GM21447 (cell line): ENCODE measurements at regions not wholly inside any gene's neighbourhood (a gene's known extent, or its start where the extent isn't known, plus 50 kb on each side); places are given as distances from the start of the nearest gene placed in this dataset.

Source experiments
- ATAC-seq: cut with Tn5 transposase; IDR thresholded peaks from one replicate; pipeline ENCODE4 v1.9.1; 2021; ENCODE audit not compliant: unreplicated experiment

- no peak for ATAC-seq
Observed at GRCh38 chr20:51269671-51270070, 246.8 kb upstream of the KCNG1 start.

GRCh38 chr20:51267679-51268078 is 244.8 kb upstream of the KCNG1 start:
- ATAC-seq = no peak

GRCh38 chr20:51266353-51266752 is 243.4 kb upstream of the KCNG1 start:
- ATAC-seq = no peak

- no peak for ATAC-seq
Observed at GRCh38 chr20:51265361-51265760, 242.5 kb upstream of the KCNG1 start.

GRCh38 chr20:51262240-51262639 is 239.3 kb upstream of the KCNG1 start:
- ATAC-seq = no peak

GRCh38 chr20:51259455-51259854 is 236.5 kb upstream of the KCNG1 start:
- no peak for ATAC-seq

- no peak for ATAC-seq
Observed at GRCh38 chr20:51258582-51259165, 235.8 kb upstream of the KCNG1 start.

GRCh38 chr20:51255417-51255816 is 232.5 kb upstream of the KCNG1 start:
- no peak for ATAC-seq

- no peak for ATAC-seq
Observed at GRCh38 chr20:51253280-51253679, 230.4 kb upstream of the KCNG1 start.

- ATAC-seq = no peak
Observed at GRCh38 chr20:51249781-51250180, 226.9 kb upstream of the KCNG1 start.

- no peak for ATAC-seq
Observed at GRCh38 chr20:51249215-51249614, 226.3 kb upstream of the KCNG1 start.

GRCh38 chr20:51244466-51244865 is 221.6 kb upstream of the KCNG1 start:
- no peak for ATAC-seq

- ATAC-seq = no peak
Observed at GRCh38 chr20:51238675-51239305, 215.9 kb upstream of the KCNG1 start.

- ATAC-seq = no peak
Observed at GRCh38 chr20:51237791-51238190, 214.9 kb upstream of the KCNG1 start.

GRCh38 chr20:51237278-51237677 is 214.4 kb upstream of the KCNG1 start:
- no peak for ATAC-seq

GRCh38 chr20:51236421-51236820 is 213.5 kb upstream of the KCNG1 start:
- no peak for ATAC-seq

- ATAC-seq = no peak
Observed at GRCh38 chr20:51233345-51233744, 210.4 kb upstream of the KCNG1 start.

GRCh38 chr20:51230727-51231126 is 207.8 kb upstream of the KCNG1 start:
- no peak for ATAC-seq

GRCh38 chr20:51228763-51229162 is 205.9 kb upstream of the KCNG1 start:
- no peak for ATAC-seq

- ATAC-seq = no peak
Observed at GRCh38 chr20:51227744-51228143, 204.8 kb upstream of the KCNG1 start.

GRCh38 chr20:51223183-51223720 is 200.3 kb upstream of the KCNG1 start:
- no peak for ATAC-seq

GRCh38 chr20:51221791-51222408 is 199.0 kb upstream of the KCNG1 start:
- ATAC-seq = no peak
